GM23248 (cell line): ENCODE measurements at regions not wholly inside any gene's neighbourhood (a gene's known extent, or its start where the extent isn't known, plus 50 kb on each side); places are given as distances from the start of the nearest gene placed in this dataset.

Experiments used
- EZH2 ChIP-seq: fragments of 200-600 bp; sonication (generic); IDR thresholded peaks from 2 replicates; pipeline ENCODE4 v1.6.1; 2018; ENCODE audit warnings: antibody characterized with exemption, mild to moderate bottlenecking; ENCODE audit not compliant: insufficient read depth, poor library complexity, severe bottlenecking
- EZH2phosphoT487 ChIP-seq: fragments of 200-600 bp; sonication (generic); IDR thresholded peaks from 2 replicates; pipeline ENCODE4 v1.6.1; 2018; ENCODE audit warnings: antibody characterized with exemption, moderate library complexity, mild to moderate bottlenecking, low read depth; ENCODE audit not compliant: insufficient read depth

- TF ChIP-seq EZH2 (no peak), EZH2phosphoT487 (no peak)
These were observed 227.2 kb downstream of the FAM76B start for GRCh38 chr11:95562196-95562921.
